Mesenchymal stem cell (in vitro differentiated cells and primary cell): ENCODE measurements at regions not wholly inside any gene's neighbourhood (a gene's known extent, or its start where the extent isn't known, plus 50 kb on each side); places are given as distances from the start of the nearest gene placed in this dataset.

Experiments
- DNase-seq: peaks from one replicate; pipeline ENCODE4 v3.0.0-alpha.2; 2013
- H2AFZ ChIP-seq: one replicate; pipeline ENCODE4 v1.6.1; 2013; ENCODE audit warnings: low read depth, mild to moderate bottlenecking, control low read depth, inconsistent platforms, low read length, moderate library complexity
- H2AK5ac ChIP-seq: 2 replicates; pipeline ENCODE4 v1.6.1; 2013; ENCODE audit warnings: low read length, moderate library complexity, mild to moderate bottlenecking, inconsistent platforms; ENCODE audit not compliant: severe bottlenecking
- H2BK120ac ChIP-seq: one replicate; pipeline ENCODE4 v1.6.1; 2013; ENCODE audit warnings: low read depth, mild to moderate bottlenecking, inconsistent platforms, low read length, moderate library complexity
- H2BK12ac ChIP-seq, 2 experiments: one replicate each; pipeline ENCODE4 v1.6.1; 2013; ENCODE audit warnings: inconsistent platforms in 2 of 2, low read length in 2 of 2, mild to moderate bottlenecking in 2 of 2, moderate library complexity in 2 of 2, control low read depth in 1 of 2
- H2BK15ac ChIP-seq: one replicate; pipeline ENCODE4 v1.6.1; 2013; ENCODE audit warnings: mild to moderate bottlenecking, low read depth, inconsistent platforms; ENCODE audit not compliant: poor library complexity, severe bottlenecking
- H2BK5ac ChIP-seq: 2 replicates; pipeline ENCODE4 v1.6.1; 2013; ENCODE audit warnings: low read depth, mild to moderate bottlenecking, low read length, control low read depth, inconsistent platforms; ENCODE audit not compliant: poor library complexity, severe bottlenecking
- H3K14ac ChIP-seq, 2 experiments: one replicate each; pipeline ENCODE4 v1.6.1; 2013; ENCODE audit warnings: inconsistent platforms in 2 of 2, low read length in 2 of 2, control low read depth in 1 of 2, mild to moderate bottlenecking in 1 of 2, moderate library complexity in 1 of 2
- H3K18ac ChIP-seq, 2 experiments: one replicate each; pipeline ENCODE4 v1.6.1; 2013; ENCODE audit warnings: inconsistent platforms in 2 of 2, low read length in 2 of 2, control low read depth in 1 of 2, low read depth in 1 of 2, mild to moderate bottlenecking in 1 of 2
- H3K23ac ChIP-seq, 2 experiments: one replicate each; pipeline ENCODE4 v1.6.1; 2013; ENCODE audit warnings: inconsistent platforms in 2 of 2, low read length in 2 of 2, mild to moderate bottlenecking in 2 of 2, moderate library complexity in 2 of 2, control low read depth in 1 of 2
- H3K27ac ChIP-seq: 2 replicates; pipeline ENCODE4 v1.5.1; 2013; ENCODE audit warnings: mild to moderate bottlenecking, moderate library complexity, low read length, control low read depth, inconsistent platforms; ENCODE audit not compliant: poor library complexity, severe bottlenecking
- H3K27me3 ChIP-seq, 2 experiments: 2 replicates each; pipeline versions ENCODE4 v1.6.1 to v1.7.0; 2013; ENCODE audit warnings: low read length in 2 of 2, mild to moderate bottlenecking in 2 of 2, moderate library complexity in 2 of 2, control low read depth in 1 of 2, inconsistent platforms in 1 of 2; ENCODE audit not compliant: control insufficient read depth in 1 of 2, insufficient read depth in 1 of 2
- H3K36me3 ChIP-seq, 2 experiments: 2 replicates each; pipeline versions ENCODE4 v1.6.1 to v1.7.0; 2013; ENCODE audit warnings: low read length in 2 of 2, control low read depth in 1 of 2, inconsistent platforms in 1 of 2, low read depth in 1 of 2, mild to moderate bottlenecking in 1 of 2; ENCODE audit not compliant: insufficient read depth in 2 of 2, control insufficient read depth in 1 of 2
- H3K4ac ChIP-seq, 2 experiments: one replicate each; pipeline ENCODE4 v1.6.1; 2013; ENCODE audit warnings: inconsistent platforms in 2 of 2, low read length in 2 of 2, mild to moderate bottlenecking in 2 of 2, moderate library complexity in 2 of 2, control low read depth in 1 of 2, low read depth in 1 of 2
- H3K4me1 ChIP-seq: 2 replicates; pipeline ENCODE4 v1.6.1; 2013; ENCODE audit warnings: low read depth, low read length, control low read depth; ENCODE audit not compliant: control insufficient read depth, insufficient read depth
- H3K4me2 ChIP-seq: 2 replicates; pipeline ENCODE4 v1.6.1; 2013; ENCODE audit warnings: low read length, mild to moderate bottlenecking, inconsistent platforms; ENCODE audit not compliant: poor library complexity, severe bottlenecking
- H3K4me3 ChIP-seq, 2 experiments: 2 replicates each; pipeline versions ENCODE4 v1.5.1 to v1.7.0; 2013; ENCODE audit warnings: low read length in 2 of 2, mild to moderate bottlenecking in 2 of 2, control low read depth in 1 of 2, low read depth in 1 of 2; ENCODE audit not compliant: insufficient read depth in 1 of 2
- H3K79me1 ChIP-seq: replicated peaks from 2 replicates; pipeline ENCODE4 v1.6.1; 2013; ENCODE audit warnings: mild to moderate bottlenecking, control low read depth, low read length, inconsistent platforms; ENCODE audit not compliant: poor library complexity, severe bottlenecking
- H3K9ac ChIP-seq: 2 replicates; pipeline ENCODE4 v1.7.0; 2013; ENCODE audit warnings: mild to moderate bottlenecking, low read length, moderate library complexity
- H3K9me3 ChIP-seq: 2 replicates; pipeline ENCODE4 v1.7.0; 2013; ENCODE audit warnings: mild to moderate bottlenecking, low read length; ENCODE audit not compliant: control insufficient read depth
- H4K8ac ChIP-seq: one replicate; pipeline ENCODE4 v1.6.1; 2013; ENCODE audit warnings: inconsistent platforms, mild to moderate bottlenecking, low read length, moderate library complexity
- H4K91ac ChIP-seq: one replicate; pipeline ENCODE4 v1.6.1; 2013; ENCODE audit warnings: mild to moderate bottlenecking, low read length, inconsistent platforms
- WGBS: methylation state at CpG from one replicate; pipeline ENCODE4 v1.1.7; 2013; ENCODE audit warnings: mixed read lengths; 5-methylcytosine and 5-hydroxymethylcytosine counted together

DNA sequence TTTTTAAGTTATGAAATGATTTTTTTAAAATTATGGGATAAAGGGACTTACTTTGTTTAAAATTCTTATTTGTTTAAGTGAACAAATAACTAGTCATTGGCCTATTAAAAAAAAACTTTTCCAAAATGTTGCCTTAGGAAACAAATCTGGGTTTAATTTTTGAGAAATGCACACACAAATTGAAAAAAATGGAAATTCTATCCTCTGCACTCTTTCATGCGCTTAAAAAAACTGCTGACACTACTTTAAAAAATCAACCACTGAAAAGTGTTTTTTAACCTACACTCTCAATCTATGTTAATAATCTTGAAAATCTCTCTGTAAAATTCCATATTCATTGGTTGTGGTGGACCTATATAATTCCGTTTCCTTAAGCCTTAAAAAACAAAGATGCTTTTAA is 163.4 kb upstream of the DAB2 start:
- no peak overlapping the region for H3K14ac ChIP-seq
- H3K79me1 ChIP-seq = no peaks in the 10 kb centered on the region
- H3K4ac ChIP-seq = no peak overlapping the region
- H3K4me2 ChIP-seq = no peak overlapping the region
- H2BK120ac ChIP-seq = no peak overlapping the region
- H2AFZ ChIP-seq = no peak overlapping the region
- H3K18ac ChIP-seq = no peak overlapping the region
- H3K9ac ChIP-seq = no peak overlapping the region
- H3K27ac ChIP-seq = no peak overlapping the region
- no peaks in the 10 kb centered on the region for H3K27me3 ChIP-seq
- H3K4me1 ChIP-seq = no peaks in the 10 kb centered on the region
- no peaks in the 10 kb centered on the region for H3K9me3 ChIP-seq
- WGBS = 94% methylated on average over 1 of the region's 2 CpGs
- no peak overlapping the region for H2BK12ac ChIP-seq
- DNase-seq = no peak
- H2BK5ac ChIP-seq = no peak overlapping the region
- H3K4me3 ChIP-seq = no peak overlapping the region
- H3K36me3 ChIP-seq = no peaks in the 10 kb centered on the region
- H4K8ac ChIP-seq = no peak overlapping the region
- H3K23ac ChIP-seq = no peak overlapping the region
- H4K91ac ChIP-seq = no peak overlapping the region
- H2BK15ac ChIP-seq = no peak overlapping the region
- H2AK5ac ChIP-seq = no peak overlapping the region

- no peak for DNase-seq
- Histone ChIP-seq H2BK5ac (no peak overlapping the region), H3K4me3 (no peak overlapping the region), H2AK5ac (no peak overlapping the region), H3K9me3 (no peaks in the 10 kb centered on the region), H2BK12ac (no peak overlapping the region), H3K4ac (no peak overlapping the region), H3K23ac (no peak overlapping the region), H3K79me1 (no peaks in the 10 kb centered on the region), H3K14ac (no peak overlapping the region), H2BK15ac (no peak overlapping the region), H4K8ac (no peak overlapping the region), H2AFZ (no peak overlapping the region), H3K9ac (no peak overlapping the region), H3K27me3 (no peaks in the 10 kb centered on the region), H2BK120ac (no peak overlapping the region), H3K4me2 (no peak overlapping the region), H3K4me1 (no peaks in the 10 kb centered on the region), H4K91ac (no peak overlapping the region), H3K18ac (no peak overlapping the region), H3K36me3 (no peaks in the 10 kb centered on the region), H3K27ac (no peak overlapping the region)
- no CpG with 5 or more reads among the region's 2 CpGs for WGBS
These were observed 162.9 kb upstream of the DAB2 start for GRCh38 chr5:39587675-39588074.

DNA sequence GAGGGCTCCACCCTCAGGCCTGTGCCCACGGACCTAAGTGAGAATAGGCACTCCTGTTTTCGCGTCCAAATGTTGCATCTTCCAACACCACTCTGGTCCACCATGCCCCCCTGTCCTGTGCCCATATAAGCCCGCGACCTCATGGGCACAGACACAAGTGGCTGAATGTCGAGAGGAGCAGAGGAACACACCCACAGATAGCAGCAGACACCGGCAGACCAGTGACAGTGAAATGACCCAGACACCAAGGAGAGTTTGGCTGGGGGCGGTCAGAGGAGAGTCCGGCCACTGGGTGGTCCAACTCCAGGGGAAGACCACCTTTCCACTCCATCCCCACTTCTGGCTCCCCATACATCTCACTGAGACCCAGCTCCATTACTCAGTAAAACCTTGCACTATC is 161.4 kb upstream of the DAB2 start:
- no peak overlapping the region for H4K8ac ChIP-seq
- H2BK12ac ChIP-seq = peak overlapping the region in 1 of 2 experiments; percentile 42
- WGBS = 87% methylated on average over 9 of the region's 9 CpGs
- DNase-seq = no peak
- H3K27ac ChIP-seq = no peak overlapping the region
- no peak overlapping the region for H3K14ac ChIP-seq
- no peaks in the 10 kb centered on the region for H3K4me1 ChIP-seq
- no peak overlapping the region for H2BK15ac ChIP-seq
- no peak overlapping the region for H3K9ac ChIP-seq
- no peak overlapping the region for H2AFZ ChIP-seq
- no peaks in the 10 kb centered on the region for H3K27me3 ChIP-seq
- no peak overlapping the region for H2BK120ac ChIP-seq
- no peak overlapping the region for H2BK5ac ChIP-seq
- no peak overlapping the region for H2AK5ac ChIP-seq
- H3K23ac ChIP-seq = peak overlapping the region in 1 of 2 experiments; percentile 72
- no peak overlapping the region for H3K4me2 ChIP-seq
- no peak overlapping the region for H4K91ac ChIP-seq
- no peak overlapping the region for H3K4ac ChIP-seq
- no peaks in the 10 kb centered on the region for H3K36me3 ChIP-seq
- H3K79me1 ChIP-seq = no peaks in the 10 kb centered on the region
- no peak overlapping the region for H3K4me3 ChIP-seq
- no peak overlapping the region for H3K18ac ChIP-seq
- no peaks in the 10 kb centered on the region for H3K9me3 ChIP-seq

GRCh38 chr5:39584927-39585326 is 160.1 kb upstream of the DAB2 start:
- Histone ChIP-seq H2AFZ (no peak overlapping the region), H2BK120ac (no peak overlapping the region), H3K18ac (no peak overlapping the region), H2BK15ac (no peak overlapping the region), H3K4ac (no peak overlapping the region), H3K4me1 (no peaks in the 10 kb centered on the region), H2BK12ac (no peak overlapping the region), H3K14ac (no peak overlapping the region), H3K23ac (no peak overlapping the region), H3K79me1 (no peaks in the 10 kb centered on the region), H3K36me3 (no peaks in the 10 kb centered on the region), H3K4me2 (no peak overlapping the region), H2BK5ac (no peak overlapping the region), H3K4me3 (no peak overlapping the region), H4K8ac (no peak overlapping the region), H3K9ac (no peak overlapping the region), H3K9me3 (no peaks in the 10 kb centered on the region), H3K27me3 (no peaks in the 10 kb centered on the region), H2AK5ac (no peak overlapping the region), H3K27ac (no peak overlapping the region), H4K91ac (no peak overlapping the region)
- no peak for DNase-seq
- WGBS = 60% methylated on average over 2 of the region's 2 CpGs
